NCI-H510A treated with DMSO at 0.1 percent for 48 hours (cell line): ENCODE measurements at regions not wholly inside any gene's neighbourhood (a gene's known extent, or its start where the extent isn't known, plus 50 kb on each side); places are given as distances from the start of the nearest gene placed in this dataset.

ENCODE experiments used
- DNase-seq: peaks from one replicate; lab custom pipeline; 2025; lab: John Stamatoyannopoulos, UW

GRCh38 chr15:95826412-95827195, 503.9 kb upstream of the NR2F2 start:
- DNase-seq: no peak

GRCh38 chr15:95829062-95829461, 501.4 kb upstream of the NR2F2 start:
- DNase-seq: no peak

- DNase-seq: no peak
Observed at GRCh38 chr15:95830281-95830680, 500.2 kb upstream of the NR2F2 start.

GRCh38 chr15:95832668-95833067, 497.8 kb upstream of the NR2F2 start:
- DNase-seq: no peak

GRCh38 chr15:95834028-95834804, 496.3 kb upstream of the NR2F2 start:
- DNase-seq: no peak

- DNase-seq: no peak
Observed at GRCh38 chr15:95836536-95836935, 494.0 kb upstream of the NR2F2 start.

- no peak for DNase-seq
Observed at GRCh38 chr15:95837341-95838004, 493.0 kb upstream of the NR2F2 start.

- no peak for DNase-seq
Observed at GRCh38 chr15:95839367-95839782, 491.1 kb upstream of the NR2F2 start.

- no peak for DNase-seq
Observed at GRCh38 chr15:95840004-95840403, 490.5 kb upstream of the NR2F2 start.

GRCh38 chr15:95840855-95841254, 489.6 kb upstream of the NR2F2 start:
- DNase-seq: no peak

- no peak for DNase-seq
Observed at GRCh38 chr15:95842576-95842975, 487.9 kb upstream of the NR2F2 start.

GRCh38 chr15:95843241-95843910, 487.1 kb upstream of the NR2F2 start:
- peak; percentile 1 for DNase-seq

- peak; percentile 40 for DNase-seq
Observed at GRCh38 chr15:95845862-95846515, 484.5 kb upstream of the NR2F2 start.

GRCh38 chr15:95848126-95848525, 482.4 kb upstream of the NR2F2 start:
- DNase-seq: no peak

GRCh38 chr15:95850837-95851236, 479.7 kb upstream of the NR2F2 start:
- no peak for DNase-seq

- DNase-seq: no peak
Observed at GRCh38 chr15:95853350-95853749, 477.1 kb upstream of the NR2F2 start.

GRCh38 chr15:95857124-95857757, 473.3 kb upstream of the NR2F2 start:
- no peak for DNase-seq

- DNase-seq: no peak
Observed at GRCh38 chr15:95857758-95858157, 472.7 kb upstream of the NR2F2 start.

- no peak for DNase-seq
Observed at GRCh38 chr15:95860406-95860805, 470.1 kb upstream of the NR2F2 start.

- no peak for DNase-seq
Observed at GRCh38 chr15:95864467-95864886, 466.0 kb upstream of the NR2F2 start.

GRCh38 chr15:95865330-95865739, 465.2 kb upstream of the NR2F2 start:
- no peak for DNase-seq
